Activated naive CD8-positive, alpha-beta T cell (primary cell): ENCODE measurements at regions not wholly inside any gene's neighbourhood (a gene's known extent, or its start where the extent isn't known, plus 50 kb on each side); places are given as distances from the start of the nearest gene placed in this dataset.
"Not testable (repeated sequence)": the region's sequence is repeated elsewhere in the genome, so short reads cannot be mapped to it uniquely, and the experiment has no call there.

ENCODE experiments used
- H3K27ac Mint-ChIP-seq: one replicate; pipeline ENCODE4 v1.8.0; 2021; ENCODE audit warnings: mixed read lengths
- H3K27me3 Mint-ChIP-seq: one replicate; pipeline ENCODE4 v1.8.0; 2021; ENCODE audit warnings: mixed read lengths
- H3K36me3 Mint-ChIP-seq: one replicate; pipeline ENCODE4 v1.8.0; 2021; ENCODE audit warnings: mixed read lengths
- H3K4me1 Mint-ChIP-seq: one replicate; pipeline ENCODE4 v1.8.0; 2021; ENCODE audit warnings: low read depth, mixed read lengths
- H3K4me3 Mint-ChIP-seq: one replicate; pipeline ENCODE4 v1.8.0; 2021; ENCODE audit warnings: mild to moderate bottlenecking, mixed read lengths
- H3K9me3 Mint-ChIP-seq: one replicate; pipeline ENCODE4 v1.8.0; 2021; ENCODE audit warnings: low read depth, mixed read lengths

- not testable (repeated sequence) for H3K9me3 Mint-ChIP-seq, H3K27me3 Mint-ChIP-seq, H3K4me3 Mint-ChIP-seq, H3K36me3 Mint-ChIP-seq, H3K4me1 Mint-ChIP-seq, H3K27ac Mint-ChIP-seq
Measured at GRCh38 chr2:132268284-132268976, 106.7 kb upstream of the ANKRD30BL start.

GRCh38 chr2:132268977-132269523, 107.3 kb upstream of the ANKRD30BL start:
- H3K4me3 Mint-ChIP-seq: no peak overlapping the region
- no peaks in the 10 kb centered on the region for H3K36me3 Mint-ChIP-seq
- H3K9me3 Mint-ChIP-seq: no peaks in the 10 kb centered on the region
- H3K27ac Mint-ChIP-seq: no peak overlapping the region
- H3K4me1 Mint-ChIP-seq: no peaks in the 10 kb centered on the region
- H3K27me3 Mint-ChIP-seq: no peaks in the 10 kb centered on the region

GRCh38 chr2:132270255-132270654, 108.5 kb upstream of the ANKRD30BL start:
- no peak overlapping the region for H3K4me3 Mint-ChIP-seq
- peaks cover 2% of the 10 kb centered on the region for H3K27me3 Mint-ChIP-seq
- H3K9me3 Mint-ChIP-seq: no peaks in the 10 kb centered on the region
- H3K27ac Mint-ChIP-seq: no peak overlapping the region
- no peaks in the 10 kb centered on the region for H3K36me3 Mint-ChIP-seq
- H3K4me1 Mint-ChIP-seq: no peaks in the 10 kb centered on the region

GRCh38 chr2:132270981-132271546, 109.3 kb upstream of the ANKRD30BL start:
- Mint-ChIP-seq H3K36me3 (no peaks in the 10 kb centered on the region), H3K27me3 (peaks cover 2% of the 10 kb centered on the region), H3K4me1 (no peaks in the 10 kb centered on the region), H3K4me3 (no peak overlapping the region), H3K9me3 (no peaks in the 10 kb centered on the region), H3K27ac (no peak overlapping the region)

GRCh38 chr2:132271794-132272193, 110.0 kb upstream of the ANKRD30BL start:
- H3K27me3 Mint-ChIP-seq, H3K9me3 Mint-ChIP-seq, H3K4me3 Mint-ChIP-seq, H3K36me3 Mint-ChIP-seq, H3K4me1 Mint-ChIP-seq, H3K27ac Mint-ChIP-seq: not testable (repeated sequence)

GRCh38 chr2:132272713-132273112, 111.0 kb upstream of the ANKRD30BL start:
- H3K4me1 Mint-ChIP-seq: no peaks in the 10 kb centered on the region
- no peak overlapping the region for H3K27ac Mint-ChIP-seq
- peaks cover 4% of the 10 kb centered on the region for H3K27me3 Mint-ChIP-seq
- H3K4me3 Mint-ChIP-seq: no peak overlapping the region
- no peaks in the 10 kb centered on the region for H3K36me3 Mint-ChIP-seq
- H3K9me3 Mint-ChIP-seq: peaks cover 4% of the 10 kb centered on the region

- not testable (repeated sequence) for H3K4me3 Mint-ChIP-seq, H3K4me1 Mint-ChIP-seq, H3K27ac Mint-ChIP-seq, H3K27me3 Mint-ChIP-seq, H3K9me3 Mint-ChIP-seq, H3K36me3 Mint-ChIP-seq
Measured at GRCh38 chr2:132273585-132273984, 111.8 kb upstream of the ANKRD30BL start.

- Mint-ChIP-seq H3K27ac (no peak overlapping the region), H3K27me3 (peaks cover 4% of the 10 kb centered on the region), H3K4me1 (no peaks in the 10 kb centered on the region), H3K4me3 (no peak overlapping the region), H3K36me3 (no peaks in the 10 kb centered on the region), H3K9me3 (peaks cover 4% of the 10 kb centered on the region)
Measured at GRCh38 chr2:132274000-132274399, 112.2 kb upstream of the ANKRD30BL start.

- Mint-ChIP-seq H3K27ac (no peak overlapping the region), H3K9me3 (peaks cover 4% of the 10 kb centered on the region), H3K27me3 (peaks cover 4% of the 10 kb centered on the region), H3K4me1 (no peaks in the 10 kb centered on the region), H3K4me3 (no peak overlapping the region), H3K36me3 (no peaks in the 10 kb centered on the region)
Measured at GRCh38 chr2:132275396-132275795, 113.6 kb upstream of the ANKRD30BL start.

GRCh38 chr2:132276571-132276981, 114.8 kb upstream of the ANKRD30BL start:
- H3K27me3 Mint-ChIP-seq: peaks cover 4% of the 10 kb centered on the region
- H3K36me3 Mint-ChIP-seq: no peaks in the 10 kb centered on the region
- peaks cover 4% of the 10 kb centered on the region for H3K9me3 Mint-ChIP-seq
- H3K4me3 Mint-ChIP-seq: no peak overlapping the region
- H3K27ac Mint-ChIP-seq: no peak overlapping the region
- no peaks in the 10 kb centered on the region for H3K4me1 Mint-ChIP-seq

- H3K4me1 Mint-ChIP-seq: no peaks in the 10 kb centered on the region
- H3K9me3 Mint-ChIP-seq: peaks cover 4% of the 10 kb centered on the region
- H3K27ac Mint-ChIP-seq: no peak overlapping the region
- H3K27me3 Mint-ChIP-seq: peaks cover 6% of the 10 kb centered on the region
- H3K36me3 Mint-ChIP-seq: no peaks in the 10 kb centered on the region
- H3K4me3 Mint-ChIP-seq: no peak overlapping the region
Measured at GRCh38 chr2:132278267-132278666, 116.5 kb upstream of the ANKRD30BL start.

- peaks cover 4% of the 10 kb centered on the region for H3K9me3 Mint-ChIP-seq
- H3K4me1 Mint-ChIP-seq: no peaks in the 10 kb centered on the region
- no peak overlapping the region for H3K27ac Mint-ChIP-seq
- H3K27me3 Mint-ChIP-seq: peaks cover 4% of the 10 kb centered on the region
- no peaks in the 10 kb centered on the region for H3K36me3 Mint-ChIP-seq
- no peak overlapping the region for H3K4me3 Mint-ChIP-seq
Measured at GRCh38 chr2:132279344-132279743, 117.6 kb upstream of the ANKRD30BL start.

- H3K4me1 Mint-ChIP-seq: no peaks in the 10 kb centered on the region
- peaks cover 4% of the 10 kb centered on the region for H3K9me3 Mint-ChIP-seq
- H3K4me3 Mint-ChIP-seq: no peak overlapping the region
- H3K27me3 Mint-ChIP-seq: peaks cover 4% of the 10 kb centered on the region
- no peak overlapping the region for H3K27ac Mint-ChIP-seq
- no peaks in the 10 kb centered on the region for H3K36me3 Mint-ChIP-seq
Measured at GRCh38 chr2:132279930-132280615, 118.3 kb upstream of the ANKRD30BL start.

- no peaks in the 10 kb centered on the region for H3K36me3 Mint-ChIP-seq
- H3K9me3 Mint-ChIP-seq: peaks cover 4% of the 10 kb centered on the region
- peaks cover 4% of the 10 kb centered on the region for H3K27me3 Mint-ChIP-seq
- no peak overlapping the region for H3K27ac Mint-ChIP-seq
- H3K4me1 Mint-ChIP-seq: no peaks in the 10 kb centered on the region
- H3K4me3 Mint-ChIP-seq: no peak overlapping the region
Measured at GRCh38 chr2:132280912-132281311, 119.2 kb upstream of the ANKRD30BL start.

- H3K27ac Mint-ChIP-seq, H3K27me3 Mint-ChIP-seq, H3K36me3 Mint-ChIP-seq, H3K4me3 Mint-ChIP-seq, H3K9me3 Mint-ChIP-seq, H3K4me1 Mint-ChIP-seq: not testable (repeated sequence)
Measured at GRCh38 chr2:132282104-132282503, 120.4 kb upstream of the ANKRD30BL start.
